NCI-H2081 treated with DMSO at 0.1 percent for 48 hours (cell line): ENCODE measurements at regions not wholly inside any gene's neighbourhood (a gene's known extent, or its start where the extent isn't known, plus 50 kb on each side); places are given as distances from the start of the nearest gene placed in this dataset.

Experiments used
- DNase-seq: peaks from one replicate; lab custom pipeline; 2025; lab: John Stamatoyannopoulos, UW

GRCh38 chr9:12874395-12874794 is 99.6 kb downstream of the LURAP1L start:
- DNase-seq = no peak

GRCh38 chr9:12875191-12875590 is 100.4 kb downstream of the LURAP1L start:
- DNase-seq = no peak

DNA sequence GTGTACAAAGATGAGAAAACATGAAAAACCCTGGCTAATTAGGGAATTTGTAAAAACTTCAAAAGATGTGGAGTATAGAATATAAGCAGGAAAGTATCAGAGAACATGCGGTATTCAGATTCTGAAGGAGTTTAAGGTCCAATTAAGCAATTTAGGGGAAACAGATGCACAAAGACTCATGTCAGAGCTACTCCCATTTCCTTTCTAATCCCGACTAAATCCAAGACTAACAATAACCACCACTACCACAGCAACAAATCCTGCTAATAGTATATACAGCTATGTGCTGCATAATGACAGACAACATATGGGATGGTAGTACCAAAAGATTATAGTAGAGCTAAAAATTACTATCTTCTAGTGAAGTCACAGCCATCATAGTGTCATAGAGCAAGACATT is 102.1 kb downstream of the LURAP1L start:
- DNase-seq = no peak

DNA sequence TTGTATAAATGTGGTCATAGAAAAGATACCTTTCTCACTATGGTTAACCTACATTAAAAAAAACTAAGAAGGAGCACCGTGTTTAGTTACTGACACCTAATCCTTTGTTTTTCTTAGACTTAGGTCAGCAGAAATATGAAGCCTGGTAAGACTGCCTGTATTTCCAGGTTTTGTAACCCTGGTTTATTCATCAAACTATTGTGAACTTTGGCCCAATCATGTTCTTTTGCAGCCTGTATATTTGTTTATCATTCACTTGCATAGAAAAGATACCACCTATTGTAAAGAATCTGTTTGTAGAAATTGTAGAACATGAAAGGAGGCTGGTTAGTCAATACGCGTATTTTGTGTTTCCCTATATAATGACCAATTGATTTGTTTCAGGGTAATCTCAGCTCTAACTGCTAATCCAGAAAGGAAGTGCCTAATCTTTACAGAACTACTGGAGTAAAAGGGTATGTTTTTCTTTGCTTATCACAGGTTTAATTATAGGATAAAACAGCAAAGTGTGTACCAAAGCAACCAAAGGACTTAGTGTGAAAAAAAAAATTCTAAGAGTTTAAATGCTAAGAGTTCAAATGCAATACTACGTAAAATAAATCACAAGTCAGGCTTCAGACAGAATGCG is 103.6 kb downstream of the LURAP1L start:
- no peak for DNase-seq

DNA sequence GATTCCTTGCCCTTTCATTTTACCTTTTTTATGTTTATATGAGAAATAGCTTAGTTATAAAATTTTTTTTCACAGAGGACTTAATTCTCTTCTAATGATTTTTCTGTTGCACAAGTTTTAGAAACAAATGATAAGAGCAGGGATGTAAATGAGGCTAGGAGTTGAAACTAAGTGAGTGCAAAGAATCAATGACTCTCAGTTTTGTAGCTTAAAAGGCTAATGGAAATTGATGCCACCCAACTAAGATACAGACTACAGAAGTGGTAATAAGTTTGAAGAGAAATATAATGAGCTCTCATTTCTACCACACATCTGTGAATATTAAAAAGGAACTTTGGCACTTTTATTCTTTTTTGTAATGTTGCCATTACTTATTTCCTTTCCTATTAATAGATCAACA is 105.1 kb downstream of the LURAP1L start:
- no peak for DNase-seq

DNA sequence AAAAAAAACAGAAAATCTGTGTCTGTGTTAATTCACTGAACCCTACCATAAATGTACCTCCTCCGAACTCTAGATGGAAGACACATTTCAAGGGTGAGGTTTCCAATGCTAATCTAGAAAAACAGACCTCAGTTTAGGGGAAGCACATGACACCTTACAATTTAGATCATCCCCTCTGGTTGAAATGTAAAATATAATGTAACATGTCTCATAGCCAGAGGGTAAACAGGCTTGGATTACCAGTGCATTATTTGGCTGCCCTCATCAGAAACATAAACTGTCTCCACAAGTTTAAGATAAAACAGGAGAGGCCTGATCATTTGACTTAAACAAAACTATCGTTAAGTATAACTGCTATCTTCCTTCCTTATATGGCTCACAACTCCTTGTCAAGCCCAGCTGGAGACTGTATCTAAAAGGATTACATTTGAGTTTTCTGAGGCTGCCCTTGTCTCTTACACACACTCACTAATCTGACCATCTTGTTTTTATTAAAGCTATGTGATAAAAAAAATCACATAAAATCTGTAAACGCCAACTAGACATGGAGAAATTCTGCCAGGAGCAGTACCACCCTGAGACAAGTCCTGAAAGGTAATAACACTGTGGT is 105.7 kb downstream of the LURAP1L start:
- no peak for DNase-seq

- no peak for DNase-seq
Measured at GRCh38 chr9:12882430-12882829, 107.6 kb downstream of the LURAP1L start.

GRCh38 chr9:12884736-12885395 is 110.0 kb downstream of the LURAP1L start:
- DNase-seq = no peak

DNA sequence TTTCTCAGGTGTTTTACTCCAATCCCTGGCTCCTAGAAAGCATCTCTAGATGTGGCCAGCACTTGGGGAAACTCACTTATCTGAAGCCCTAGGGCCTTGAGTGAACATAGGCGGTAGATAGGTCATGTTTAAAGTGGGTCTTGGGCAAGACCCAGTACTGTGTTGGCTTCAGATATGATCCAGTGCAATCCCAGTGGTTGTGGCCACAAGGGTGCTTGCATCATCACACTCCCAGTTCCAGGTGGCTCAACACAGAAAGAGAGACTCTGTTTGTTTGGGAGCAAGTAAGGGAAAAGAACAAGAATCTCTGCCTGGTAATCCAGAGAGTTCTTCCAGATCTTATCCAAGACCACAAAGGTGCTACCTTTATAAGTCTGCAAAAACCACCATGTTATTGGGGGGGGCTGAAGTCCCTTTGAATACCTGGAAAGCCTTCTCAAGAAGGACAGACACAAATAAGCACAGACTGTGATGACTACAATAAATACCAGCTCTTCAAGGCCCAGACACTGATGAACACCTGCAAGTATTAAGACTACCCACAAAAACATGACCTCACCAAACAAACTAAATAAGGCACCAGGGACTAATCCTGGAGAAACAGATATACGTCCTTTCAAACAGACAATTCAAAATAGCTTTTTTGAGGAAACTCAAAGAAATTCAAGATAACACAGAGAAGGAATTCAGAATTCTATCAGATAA is 114.7 kb downstream of the LURAP1L start:
- DNase-seq = no peak

GRCh38 chr9:12891588-12891987 is 116.8 kb downstream of the LURAP1L start:
- DNase-seq = no peak

DNA sequence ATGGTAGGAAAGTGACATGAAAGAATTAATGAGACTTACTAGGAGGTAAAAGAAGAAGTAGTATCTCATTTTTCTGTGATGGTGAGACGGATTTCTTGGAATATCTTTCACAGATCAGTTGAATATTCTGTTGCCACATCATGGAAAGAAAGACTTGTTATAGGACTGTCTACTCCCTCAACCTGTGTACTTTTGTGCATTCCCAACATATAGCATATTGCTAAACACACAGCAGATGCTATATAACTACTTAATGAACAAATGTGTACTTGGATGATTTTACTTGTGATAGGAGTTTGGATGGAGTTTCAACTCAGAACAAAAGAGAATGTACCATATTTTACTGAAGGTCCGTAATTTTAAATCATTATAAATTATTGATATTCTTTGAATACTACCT is 128.5 kb downstream of the LURAP1L start:
- no peak for DNase-seq

DNA sequence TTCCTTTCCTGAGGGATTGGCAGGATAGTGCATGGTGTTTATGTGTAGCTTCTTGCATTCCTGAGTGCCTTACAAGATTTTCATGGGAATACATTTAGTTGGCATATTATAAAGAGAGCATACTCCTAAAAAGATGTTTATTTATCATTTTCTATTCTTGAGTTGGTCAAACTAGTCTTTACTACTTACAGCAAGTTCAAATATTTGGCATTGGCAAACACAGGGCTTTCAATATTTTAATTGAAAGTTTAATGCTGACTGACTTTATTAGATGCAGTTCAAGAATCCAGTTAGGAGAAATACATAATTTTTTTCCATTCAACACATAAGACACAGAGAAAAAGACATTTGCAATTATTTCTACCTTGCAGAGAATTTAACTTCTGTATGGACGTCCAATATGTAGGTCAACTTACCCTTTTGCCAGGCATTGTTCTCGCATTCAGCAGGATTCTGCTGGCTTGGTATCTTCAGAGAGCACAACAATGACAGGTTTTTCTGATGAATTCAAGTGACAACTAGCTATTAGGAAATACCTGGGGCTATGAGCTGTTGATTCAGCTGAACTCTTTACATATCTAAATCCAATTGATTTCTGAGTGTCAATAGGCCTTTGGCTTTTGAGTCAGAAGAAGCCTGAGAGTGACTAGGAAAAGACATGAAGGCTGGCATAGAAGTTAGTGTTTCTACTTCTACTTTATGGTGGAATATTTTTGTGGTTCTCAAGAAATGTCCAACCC is 129.6 kb downstream of the LURAP1L start:
- no peak for DNase-seq

- no peak for DNase-seq
Measured at GRCh38 chr9:12906646-12907045, 131.8 kb downstream of the LURAP1L start.

GRCh38 chr9:12908895-12909294 is 134.1 kb downstream of the LURAP1L start:
- DNase-seq = no peak

- no peak for DNase-seq
Measured at GRCh38 chr9:12915366-12915954, 140.6 kb downstream of the LURAP1L start.

GRCh38 chr9:12916042-12916441 is 141.2 kb downstream of the LURAP1L start:
- DNase-seq = no peak

GRCh38 chr9:12920437-12920836 is 145.6 kb downstream of the LURAP1L start:
- no peak for DNase-seq

- DNase-seq = no peak
Measured at GRCh38 chr9:12921621-12922020, 146.8 kb downstream of the LURAP1L start.

DNA sequence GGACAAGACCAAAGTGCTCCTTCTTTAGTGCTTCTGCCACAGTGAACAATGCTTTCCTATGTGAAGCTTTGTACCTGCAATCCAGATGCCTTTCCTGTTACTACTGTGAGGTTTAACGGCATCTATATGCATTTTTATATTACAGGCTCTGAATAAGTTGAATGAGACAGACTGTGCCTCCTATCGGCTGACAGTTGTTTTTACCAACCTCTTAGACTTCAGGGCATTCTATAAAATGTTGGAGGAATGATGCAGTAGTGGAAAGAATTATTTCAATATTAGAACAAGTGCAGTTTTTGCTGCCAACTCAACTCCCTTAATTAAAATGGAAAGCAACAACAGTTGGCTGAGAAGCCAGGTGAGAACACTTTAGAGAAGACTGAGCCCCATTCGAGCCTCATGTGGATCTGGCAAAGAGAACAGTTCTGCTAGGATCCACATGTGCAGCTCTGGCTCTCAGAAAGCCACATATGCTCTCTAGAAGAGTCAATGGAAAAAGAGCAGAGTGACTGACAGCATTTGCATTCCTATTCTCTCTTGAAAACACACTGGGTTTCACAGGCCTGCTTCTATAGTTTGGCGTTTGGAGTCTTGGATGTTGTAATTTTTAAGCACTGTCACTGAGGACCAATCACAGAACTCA is 147.5 kb downstream of the LURAP1L start:
- DNase-seq = no peak

GRCh38 chr9:12923468-12924009 is 148.7 kb downstream of the LURAP1L start:
- no peak for DNase-seq

DNA sequence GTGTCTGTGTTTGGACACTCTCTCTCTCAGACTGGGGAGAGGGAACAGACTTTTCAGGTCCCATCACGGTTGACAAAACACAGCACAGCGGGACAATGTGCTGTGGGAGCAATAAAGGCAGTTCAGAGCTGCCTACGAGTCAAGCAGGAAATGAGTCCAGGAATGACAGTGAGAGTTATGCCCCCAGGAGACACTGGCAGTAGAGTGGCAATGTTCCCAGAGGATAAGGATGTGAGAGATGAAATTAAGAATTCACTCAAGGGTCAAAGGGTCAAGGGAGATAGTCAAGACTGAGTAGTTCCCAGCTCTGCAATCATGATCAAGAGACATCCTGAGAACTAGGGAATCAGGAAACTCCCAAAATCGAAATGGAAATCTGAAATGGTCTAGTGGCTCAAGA is 156.1 kb downstream of the LURAP1L start:
- DNase-seq = no peak
